ENCODE measurements at regions not wholly inside any gene's neighbourhood (a gene's known extent, or its start where the extent isn't known, plus 50 kb on each side); places are given as distances from the start of the nearest gene placed in this dataset.

- Histone ChIP-seq H3K4me3 (IDR thresholded peaks at IDR 0.05; ENCODE audit: insufficient read depth, low read depth, low read length) (no peak overlapping the region), H3K4me2 (no peak overlapping the region), H3K4me1 (ENCODE audit: low read depth, poor library complexity, severe bottlenecking) (no peaks in the 10 kb centered on the region), H3K27ac (no peak overlapping the region), H2AFZ (ENCODE audit: low read depth) (no peak overlapping the region), H3K36me3 (ENCODE audit: insufficient read depth) (no peaks in the 10 kb centered on the region), H3K9ac (no peak overlapping the region), H3K79me2 (ENCODE audit: insufficient read depth, low read depth) (no peaks in the 10 kb centered on the region), H3K27me3 (ENCODE audit: insufficient read depth, low read depth) (no peaks in the 10 kb centered on the region), H4K20me1 (ENCODE audit: insufficient read depth) (no peaks in the 10 kb centered on the region)
- TF ChIP-seq CTCF (conservative IDR thresholded peaks at IDR 0.05; ENCODE audit: low read depth, low read length) = no peak
These were observed 117.9 kb downstream of the KCTD15 start for GRCh38 chr19:33914599-33914998.

- Histone ChIP-seq H3K4me1 (ENCODE audit: low read depth, poor library complexity, severe bottlenecking) (no peaks in the 10 kb centered on the region), H2AFZ (ENCODE audit: low read depth) (no peak overlapping the region), H3K36me3 (ENCODE audit: insufficient read depth) (no peaks in the 10 kb centered on the region), H3K79me2 (ENCODE audit: insufficient read depth, low read depth) (no peaks in the 10 kb centered on the region), H3K4me2 (no peak overlapping the region), H3K27me3 (ENCODE audit: insufficient read depth, low read depth) (no peaks in the 10 kb centered on the region), H3K27ac (no peak overlapping the region), H4K20me1 (ENCODE audit: insufficient read depth) (no peaks in the 10 kb centered on the region), H3K9ac (no peak overlapping the region), H3K4me3 (IDR thresholded peaks at IDR 0.05; ENCODE audit: insufficient read depth, low read depth, low read length) (no peak overlapping the region)
- no peak for TF ChIP-seq CTCF (conservative IDR thresholded peaks at IDR 0.05; ENCODE audit: low read depth, low read length)
These were observed 120.1 kb downstream of the KCTD15 start for GRCh38 chr19:33916792-33917191.

- Histone ChIP-seq H3K4me3 (IDR thresholded peaks at IDR 0.05; ENCODE audit: insufficient read depth, low read depth, low read length) (no peak overlapping the region), H3K9ac (no peak overlapping the region), H3K79me2 (ENCODE audit: insufficient read depth, low read depth) (no peaks in the 10 kb centered on the region), H4K20me1 (ENCODE audit: insufficient read depth) (no peaks in the 10 kb centered on the region), H3K36me3 (ENCODE audit: insufficient read depth) (no peaks in the 10 kb centered on the region), H3K27ac (no peak overlapping the region), H2AFZ (ENCODE audit: low read depth) (no peak overlapping the region), H3K4me1 (ENCODE audit: low read depth, poor library complexity, severe bottlenecking) (no peaks in the 10 kb centered on the region), H3K4me2 (no peak overlapping the region), H3K27me3 (ENCODE audit: insufficient read depth, low read depth) (no peaks in the 10 kb centered on the region)
- no peak for TF ChIP-seq CTCF (conservative IDR thresholded peaks at IDR 0.05; ENCODE audit: low read depth, low read length)
These were observed 122.6 kb downstream of the KCTD15 start for GRCh38 chr19:33919291-33919690.

- Histone ChIP-seq H2AFZ (ENCODE audit: low read depth) (no peak overlapping the region), H3K27ac (no peak overlapping the region), H4K20me1 (ENCODE audit: insufficient read depth) (no peaks in the 10 kb centered on the region), H3K4me1 (ENCODE audit: low read depth, poor library complexity, severe bottlenecking) (no peaks in the 10 kb centered on the region), H3K4me2 (no peak overlapping the region), H3K36me3 (ENCODE audit: insufficient read depth) (no peaks in the 10 kb centered on the region), H3K79me2 (ENCODE audit: insufficient read depth, low read depth) (no peaks in the 10 kb centered on the region), H3K4me3 (IDR thresholded peaks at IDR 0.05; ENCODE audit: insufficient read depth, low read depth, low read length) (no peak overlapping the region), H3K27me3 (ENCODE audit: insufficient read depth, low read depth) (no peaks in the 10 kb centered on the region), H3K9ac (no peak overlapping the region)
- TF ChIP-seq CTCF (conservative IDR thresholded peaks at IDR 0.05; ENCODE audit: low read depth, low read length) = no peak
These were observed 124.5 kb downstream of the KCTD15 start for GRCh38 chr19:33921165-33921564.

GRCh38 chr19:33926306-33926705, 129.6 kb downstream of the KCTD15 start:
- H3K79me2 ChIP-seq (ENCODE audit: insufficient read depth, low read depth) = no peaks in the 10 kb centered on the region
- H3K4me1 ChIP-seq (ENCODE audit: low read depth, poor library complexity, severe bottlenecking) = no peaks in the 10 kb centered on the region
- no peak overlapping the region for H3K9ac ChIP-seq
- H3K27ac ChIP-seq = no peak overlapping the region
- no peak overlapping the region for H3K4me3 ChIP-seq (IDR thresholded peaks at IDR 0.05; ENCODE audit: insufficient read depth, low read depth, low read length)
- no peak for TF ChIP-seq CTCF (conservative IDR thresholded peaks at IDR 0.05; ENCODE audit: low read depth, low read length)
- no peaks in the 10 kb centered on the region for H4K20me1 ChIP-seq (ENCODE audit: insufficient read depth)
- H3K27me3 ChIP-seq (ENCODE audit: insufficient read depth, low read depth) = no peaks in the 10 kb centered on the region
- H2AFZ ChIP-seq (ENCODE audit: low read depth) = no peak overlapping the region
- H3K4me2 ChIP-seq = no peak overlapping the region
- H3K36me3 ChIP-seq (ENCODE audit: insufficient read depth) = no peaks in the 10 kb centered on the region
